ENCODE measurements at regions not wholly inside any gene's neighbourhood (a gene's known extent, or its start where the extent isn't known, plus 50 kb on each side); places are given as distances from the start of the nearest gene placed in this dataset.

- H3K4me1 ChIP-seq, result no peaks in the 10 kb centered on the region
- no peak overlapping the region for H3K27ac ChIP-seq
- H3K9me3 ChIP-seq, result no peaks in the 10 kb centered on the region
- no peak for DNase-seq
- no peaks in the 10 kb centered on the region for H3K27me3 ChIP-seq
- H3K4me3 ChIP-seq, result no peak overlapping the region
- WGBS, 2 donors, result 84 to 88% methylated on average over 2 of the region's 2 CpGs
- no peak for TF ChIP-seq EP300 (IDR thresholded peaks at IDR 0.05)
- no peak for TF ChIP-seq POLR2AphosphoS5 (IDR thresholded peaks at IDR 0.05)
- TF ChIP-seq, protein P1, sequence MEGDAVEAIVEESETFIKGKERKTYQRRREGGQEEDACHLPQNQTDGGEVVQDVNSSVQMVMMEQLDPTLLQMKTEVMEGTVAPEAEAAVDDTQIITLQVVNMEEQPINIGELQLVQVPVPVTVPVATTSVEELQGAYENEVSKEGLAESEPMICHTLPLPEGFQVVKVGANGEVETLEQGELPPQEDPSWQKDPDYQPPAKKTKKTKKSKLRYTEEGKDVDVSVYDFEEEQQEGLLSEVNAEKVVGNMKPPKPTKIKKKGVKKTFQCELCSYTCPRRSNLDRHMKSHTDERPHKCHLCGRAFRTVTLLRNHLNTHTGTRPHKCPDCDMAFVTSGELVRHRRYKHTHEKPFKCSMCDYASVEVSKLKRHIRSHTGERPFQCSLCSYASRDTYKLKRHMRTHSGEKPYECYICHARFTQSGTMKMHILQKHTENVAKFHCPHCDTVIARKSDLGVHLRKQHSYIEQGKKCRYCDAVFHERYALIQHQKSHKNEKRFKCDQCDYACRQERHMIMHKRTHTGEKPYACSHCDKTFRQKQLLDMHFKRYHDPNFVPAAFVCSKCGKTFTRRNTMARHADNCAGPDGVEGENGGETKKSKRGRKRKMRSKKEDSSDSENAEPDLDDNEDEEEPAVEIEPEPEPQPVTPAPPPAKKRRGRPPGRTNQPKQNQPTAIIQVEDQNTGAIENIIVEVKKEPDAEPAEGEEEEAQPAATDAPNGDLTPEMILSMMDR (IDR thresholded peaks at IDR 0.05), result no peak
- TF ChIP-seq POLR2A (IDR thresholded peaks at IDR 0.05), result no peak
- H3K36me3 ChIP-seq, result no peaks in the 10 kb centered on the region
- ATAC-seq (ENCODE audit: low FRiP score in 2 of 2), result no peak
Measured at GRCh38 chr9:118192807-118193206, 488.6 kb downstream of the TLR4 start.

DNA sequence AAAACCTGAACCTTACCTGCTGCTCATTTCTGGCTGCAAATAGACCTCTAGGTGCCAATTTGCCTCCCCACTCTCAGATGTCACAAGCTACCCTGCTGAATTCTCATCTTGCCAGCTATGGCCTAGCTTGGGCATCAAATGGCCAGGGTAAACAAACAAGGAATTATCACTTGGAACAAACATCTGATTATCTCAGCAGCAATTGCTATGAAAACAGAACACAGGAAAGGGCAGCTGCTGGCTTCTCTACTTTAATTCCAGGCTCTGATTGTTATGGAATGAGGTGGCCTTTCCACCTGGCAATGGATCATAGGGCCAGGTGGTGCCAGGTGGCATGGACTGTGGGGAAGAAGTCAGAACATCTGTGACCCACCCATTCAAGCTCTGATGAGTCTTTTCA, 505.1 kb downstream of the TLR4 start:
- no peak for ATAC-seq (ENCODE audit: low FRiP score in 2 of 2)
- DNase-seq, result no peak

DNA sequence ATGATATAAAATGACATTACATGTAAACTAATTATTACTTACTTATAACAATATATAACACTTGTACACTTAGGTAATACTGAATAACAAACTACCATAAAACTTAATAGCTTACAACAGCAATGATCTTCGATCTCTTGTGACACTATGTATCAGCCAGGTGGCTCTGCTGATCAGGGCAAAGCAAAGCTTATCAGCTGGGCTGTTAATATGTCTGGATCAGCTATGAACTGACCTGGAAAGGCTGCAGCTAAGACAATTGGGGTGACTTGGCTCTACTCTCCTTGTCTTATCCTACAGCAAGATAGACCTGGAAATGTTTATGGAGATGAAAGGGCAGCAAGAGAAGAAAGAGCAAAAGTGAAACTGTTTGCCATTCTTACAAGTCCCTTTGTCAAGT, 511.3 kb downstream of the TLR4 start:
- 74 to 88% methylated on average over 1 of the region's 1 CpG for WGBS, 2 donors
- ATAC-seq (ENCODE audit: low FRiP score in 2 of 2), result no peak
- H3K36me3 ChIP-seq, result no peaks in the 10 kb centered on the region
- no peak overlapping the region for H3K27ac ChIP-seq
- no peak for DNase-seq
- H3K27me3 ChIP-seq, result no peaks in the 10 kb centered on the region
- TF ChIP-seq EP300 (IDR thresholded peaks at IDR 0.05) (no peak), POLR2A (IDR thresholded peaks at IDR 0.05) (no peak), POLR2AphosphoS5 (IDR thresholded peaks at IDR 0.05) (no peak)
- TF ChIP-seq, protein P1 (IDR thresholded peaks at IDR 0.05), result no peak
- H3K9me3 ChIP-seq, result no peaks in the 10 kb centered on the region
- H3K4me3 ChIP-seq, result no peak overlapping the region
- no peaks in the 10 kb centered on the region for H3K4me1 ChIP-seq

More for the DNA sequence above, 505.1 kb downstream of the TLR4 start:
- Histone ChIP-seq H3K9me3 (no peaks in the 10 kb centered on the region), H3K27me3 (no peaks in the 10 kb centered on the region), H3K4me3 (no peak overlapping the region), H3K4me1 (no peaks in the 10 kb centered on the region), H3K36me3 (no peaks in the 10 kb centered on the region), H3K27ac (no peak overlapping the region)
- TF ChIP-seq POLR2AphosphoS5 (IDR thresholded peaks at IDR 0.05) (no peak), EP300 (IDR thresholded peaks at IDR 0.05) (no peak), POLR2A (IDR thresholded peaks at IDR 0.05) (no peak)
- TF ChIP-seq, protein P1 (IDR thresholded peaks at IDR 0.05), result no peak

DNA sequence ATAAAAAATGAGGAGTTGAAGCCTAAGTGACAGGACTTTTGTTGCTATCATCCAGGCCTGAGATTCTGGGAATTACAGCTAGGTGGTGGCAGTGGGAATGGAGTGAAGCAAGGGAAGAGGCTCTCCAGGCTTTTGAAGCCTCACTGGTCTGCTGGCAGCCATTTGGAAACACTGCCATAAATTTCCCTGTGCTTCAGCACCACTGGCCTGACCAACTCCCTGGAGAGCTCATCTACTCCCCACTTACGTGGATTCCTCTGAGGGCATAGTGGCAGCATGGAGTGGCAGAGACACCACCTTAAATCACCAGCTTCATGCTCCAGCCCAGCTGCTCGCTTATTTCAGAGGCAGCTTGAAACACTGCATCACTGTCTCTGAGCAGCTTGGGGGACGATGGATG, 518.2 kb downstream of the TLR4 start:
- TF ChIP-seq POLR2AphosphoS5 (IDR thresholded peaks at IDR 0.05), result no peak
- TF ChIP-seq EP300 (IDR thresholded peaks at IDR 0.05), result no peak
- TF ChIP-seq, protein P1 (IDR thresholded peaks at IDR 0.05), result no peak
- no peak for TF ChIP-seq POLR2A (IDR thresholded peaks at IDR 0.05)
- WGBS, 2 donors, result 39 to 58% methylated on average over 3 of the region's 3 CpGs
- no peak for ATAC-seq (ENCODE audit: low FRiP score in 2 of 2)

DNA sequence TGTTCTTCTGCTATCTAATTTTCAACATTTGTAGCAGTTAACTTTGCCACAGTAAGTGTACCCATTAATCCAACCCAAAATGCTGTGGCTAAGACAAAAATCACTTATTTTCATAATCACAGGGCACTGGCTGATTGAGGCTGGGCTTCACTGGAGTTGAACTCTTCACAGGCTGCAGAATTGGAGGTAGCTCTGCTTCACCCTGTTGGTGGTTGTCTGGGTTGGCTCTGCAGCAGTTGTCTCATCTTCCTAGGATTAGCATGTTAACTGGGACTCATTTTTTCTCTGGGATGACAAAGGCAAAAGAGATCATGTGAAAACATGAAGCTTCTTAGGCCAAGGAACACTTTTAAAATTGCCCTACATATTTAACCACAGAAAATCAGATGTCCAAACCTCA, 518.9 kb downstream of the TLR4 start:
- no peak for ATAC-seq (ENCODE audit: low FRiP score in 2 of 2)
- H3K4me1 ChIP-seq, result no peaks in the 10 kb centered on the region
- no peaks in the 10 kb centered on the region for H3K9me3 ChIP-seq
- no peak for DNase-seq
- no peak for TF ChIP-seq EP300 (IDR thresholded peaks at IDR 0.05)
- H3K27me3 ChIP-seq, result no peaks in the 10 kb centered on the region
- H3K27ac ChIP-seq, result no peak overlapping the region
- H3K4me3 ChIP-seq, result no peak overlapping the region
- H3K36me3 ChIP-seq, result no peaks in the 10 kb centered on the region

More for the DNA sequence above, 518.2 kb downstream of the TLR4 start:
- no peaks in the 10 kb centered on the region for H3K4me1 ChIP-seq
- H3K9me3 ChIP-seq, result no peaks in the 10 kb centered on the region
- H3K36me3 ChIP-seq, result no peaks in the 10 kb centered on the region
- H3K27ac ChIP-seq, result no peak overlapping the region
- no peak for DNase-seq
- H3K27me3 ChIP-seq, result no peaks in the 10 kb centered on the region
- no peak overlapping the region for H3K4me3 ChIP-seq

Data from upper lobe of left lung (tissue), 6 donors.